Left ventricle myocardium superior (tissue), 1 donor: ENCODE measurements at regions not wholly inside any gene's neighbourhood (a gene's known extent, or its start where the extent isn't known, plus 50 kb on each side); places are given as distances from the start of the nearest gene placed in this dataset.
"Not testable (repeated sequence)": the region's sequence is repeated elsewhere in the genome, so short reads cannot be mapped to it uniquely, and the experiment has no call there.

ENCODE experiments used
- ATAC-seq: fragments of 200-7000 bp; cut with Tn5 transposase; one replicate; pipeline ENCODE4 v1.9.1; 2020; ENCODE audit warnings: mild to moderate bottlenecking, moderate library complexity
- DNase-seq: peaks from one replicate; pipeline ENCODE4 v3.0.0-alpha.2; 2020
- intact Hi-C: fragments of 100-400 bp; cut with micrococcal nuclease; formaldehyde crosslinking; loops from one replicate; pipeline ENCODE4 v1.11.0; 2022
- donor health status: DM: no; HTN: yes; CAD: no; lungs with severe emphysema.

- intact Hi-C loops = no loop called here
- ATAC-seq = no peak
These were observed 315.3 kb downstream of the PAPSS1 start for GRCh38 chr4:107404591-107405300.

DNA sequence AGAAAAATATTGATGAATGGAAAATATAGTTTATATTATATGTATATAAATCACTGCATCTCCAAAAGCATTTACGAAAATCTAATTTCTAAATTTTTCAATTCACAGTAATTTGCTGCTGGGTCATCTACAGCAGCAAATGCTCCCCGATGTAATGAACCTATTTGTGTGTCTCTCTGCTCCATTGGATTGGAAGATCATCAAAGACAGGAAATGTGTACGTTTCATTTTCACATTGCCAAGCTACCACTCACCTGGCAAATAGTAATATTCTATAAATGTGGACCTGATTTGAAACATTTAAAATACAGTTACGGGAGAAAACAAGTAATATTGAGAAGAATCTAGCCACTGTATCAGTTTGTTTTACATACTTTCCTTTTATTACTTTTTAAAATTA is 317.7 kb downstream of the PAPSS1 start:
- intact Hi-C loops = no loop called here
- no peak for ATAC-seq
- no peak for DNase-seq

More at GRCh38 chr4:107404591-107405300, 315.3 kb downstream of the PAPSS1 start:
- DNase-seq = no peak

DNA sequence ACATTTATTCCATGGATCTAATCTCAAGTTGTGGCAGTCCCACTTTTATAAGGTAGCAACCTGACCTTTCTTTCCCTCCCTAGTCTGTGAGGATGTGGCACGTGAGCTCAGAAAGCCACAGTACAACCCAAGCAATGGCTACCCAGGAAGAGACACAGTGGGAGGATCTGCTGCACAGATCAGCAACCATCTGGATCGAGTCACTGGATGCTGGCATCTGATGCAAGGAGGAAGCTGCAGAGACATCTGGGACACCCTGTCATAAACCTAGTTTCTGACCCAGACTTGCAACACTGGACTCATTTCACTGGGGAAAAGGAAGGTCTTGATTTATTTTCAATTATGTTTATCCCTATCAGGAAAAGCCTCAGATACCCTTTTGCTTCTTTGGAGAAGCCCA is 327.1 kb downstream of the PAPSS1 start:
- intact Hi-C loops = no loop called here
- ATAC-seq = peak; percentile 28
- DNase-seq = no peak

GRCh38 chr4:107392380-107392779 is 327.7 kb downstream of the PAPSS1 start:
- DNase-seq = no peak
- no peak for ATAC-seq
- intact Hi-C loops = no loop called here

DNA sequence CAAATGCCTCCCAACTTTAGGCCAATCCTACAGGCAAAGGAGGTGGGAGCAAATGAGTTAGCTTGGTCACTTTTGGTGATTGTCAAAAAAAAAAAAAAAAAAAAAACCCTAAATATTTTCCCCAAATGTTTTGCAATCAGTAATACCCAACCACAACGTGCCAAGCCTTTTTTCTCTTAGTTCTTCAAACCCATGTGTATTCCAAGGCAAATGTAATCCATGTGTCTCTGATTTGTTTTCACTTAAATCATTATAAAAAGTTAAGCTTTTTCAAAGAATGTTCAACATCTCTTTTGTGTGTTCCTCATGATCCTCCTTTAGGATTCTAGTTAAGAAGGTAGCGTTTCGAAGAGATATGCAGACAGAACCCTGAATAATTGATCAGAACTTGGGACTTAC is 328.4 kb downstream of the PAPSS1 start:
- DNase-seq (no peak), ATAC-seq (no peak)
- intact Hi-C loops = no loop called here

- DNase-seq = no peak
- intact Hi-C loops = no loop called here
- ATAC-seq = no peak
These were observed 328.9 kb downstream of the PAPSS1 start for GRCh38 chr4:107391009-107391629.

DNA sequence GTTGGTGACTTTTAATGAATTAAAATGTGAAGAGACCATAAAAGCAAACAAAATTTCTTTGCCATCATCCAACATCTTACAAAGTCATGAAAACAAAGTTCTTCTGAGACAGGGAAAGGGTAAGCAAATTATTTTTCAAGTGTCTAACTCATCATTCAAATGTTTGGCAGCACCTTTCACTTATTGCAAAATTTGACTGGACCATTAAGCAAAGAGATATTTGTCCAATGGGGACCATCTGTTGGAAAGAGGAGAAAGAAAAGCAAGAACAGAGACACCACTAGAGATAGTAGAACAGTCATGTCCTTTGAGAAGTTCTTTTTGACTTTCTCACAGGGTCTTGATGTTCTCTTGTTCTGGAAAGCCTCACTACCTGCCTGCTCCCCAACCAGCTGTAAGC is 330.1 kb downstream of the PAPSS1 start:
- ATAC-seq (no peak), DNase-seq (no peak)
- intact Hi-C loops = no loop called here

GRCh38 chr4:107388736-107389274 is 331.2 kb downstream of the PAPSS1 start:
- no peak for DNase-seq
- no peak for ATAC-seq
- intact Hi-C loops = no loop called here

DNA sequence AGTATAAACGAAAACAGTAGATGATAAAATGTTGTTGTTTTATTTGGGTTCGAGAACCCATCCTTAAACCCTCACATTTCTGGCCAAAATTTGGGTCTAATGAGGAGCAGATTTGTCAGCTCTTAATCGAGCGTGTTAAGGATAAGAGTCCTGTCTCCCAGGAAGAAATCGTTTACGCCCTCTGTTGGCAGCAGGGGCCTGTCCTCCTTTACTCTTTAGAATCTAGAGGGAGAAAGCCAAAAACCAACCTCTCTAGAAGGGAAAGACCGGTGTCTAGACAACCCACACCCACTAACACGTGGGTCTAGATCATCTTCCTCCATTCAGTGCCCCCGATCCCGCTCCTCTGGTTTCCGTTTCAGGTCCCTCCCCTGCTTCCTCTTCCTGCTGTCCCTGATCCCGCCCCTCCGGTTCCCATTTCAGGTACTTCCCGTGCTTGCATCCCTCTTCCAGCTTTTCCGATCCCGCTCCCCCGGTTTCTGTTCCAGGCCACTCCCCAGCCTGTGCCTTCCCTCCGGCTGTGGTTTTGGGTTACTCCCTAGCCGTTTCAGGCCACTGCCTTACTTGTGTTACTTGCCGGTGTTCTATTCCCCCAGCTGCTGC is 339.1 kb downstream of the PAPSS1 start:
- no peak for ATAC-seq
- no peak for DNase-seq
- intact Hi-C loops = no loop called here

- no peak for ATAC-seq
- intact Hi-C loops = no loop called here
- no peak for DNase-seq
These were observed 339.8 kb downstream of the PAPSS1 start for GRCh38 chr4:107380190-107380589.

DNA sequence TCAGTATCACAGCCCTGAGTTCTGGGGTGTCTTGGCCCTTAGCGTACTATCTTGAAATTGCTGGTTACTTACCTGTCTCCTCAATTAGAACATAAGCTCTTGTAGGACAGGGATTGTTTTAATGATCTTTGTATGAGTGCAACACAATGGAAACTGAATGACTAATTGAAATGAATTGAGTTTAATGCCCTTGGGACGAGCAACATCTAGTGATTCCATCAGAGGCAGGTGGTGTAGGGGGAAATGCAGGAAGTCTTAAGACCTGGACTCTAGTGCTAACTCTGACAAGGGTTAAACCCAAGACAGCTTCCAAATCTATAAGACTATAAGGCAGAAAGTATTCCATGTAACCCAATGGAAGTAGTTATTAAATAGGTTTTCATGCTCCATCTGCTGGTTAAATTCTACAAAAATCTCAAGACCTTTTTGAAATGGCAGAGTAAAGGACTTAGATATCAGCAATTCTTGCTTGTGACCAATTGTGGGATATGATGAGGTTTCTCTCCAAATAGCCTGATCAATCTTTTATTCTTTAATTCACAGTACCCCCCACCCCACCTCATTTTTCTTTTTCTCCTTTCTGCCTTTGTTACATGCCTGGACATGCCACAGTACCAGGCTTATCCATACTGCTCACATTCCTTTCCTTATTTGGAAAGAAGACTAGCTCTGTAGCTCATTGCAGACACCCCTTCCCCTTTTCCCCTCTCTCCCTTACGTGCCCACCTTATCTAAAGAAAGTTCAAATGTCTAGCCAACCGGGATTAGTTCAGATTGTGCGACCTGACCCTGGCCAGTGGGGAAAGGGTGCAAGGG is 340.8 kb downstream of the PAPSS1 start:
- ATAC-seq = no peak
- DNase-seq = no peak
- intact Hi-C loops = no loop called here

DNA sequence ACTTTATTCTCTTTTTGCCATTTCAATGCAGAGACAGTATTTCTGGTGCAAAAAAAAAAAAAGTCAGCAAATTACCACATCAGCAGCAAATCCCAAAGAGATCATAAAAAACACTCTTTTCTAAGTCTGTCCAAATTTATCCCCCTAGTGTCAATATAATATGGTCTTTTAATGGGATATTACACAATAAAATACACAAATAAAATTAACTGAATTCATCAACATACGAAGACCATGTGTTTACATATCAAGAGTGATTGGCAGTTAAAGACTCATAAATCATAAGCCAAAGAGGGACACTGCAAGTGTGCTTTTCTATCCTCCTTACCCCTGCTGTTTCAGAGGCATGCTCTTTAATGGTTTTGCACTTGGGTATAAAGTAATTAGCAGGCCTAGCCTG is 340.2 kb upstream of the DKK2 start:
- no peak for ATAC-seq
- intact Hi-C loops = no loop called here
- DNase-seq = no peak

DNA sequence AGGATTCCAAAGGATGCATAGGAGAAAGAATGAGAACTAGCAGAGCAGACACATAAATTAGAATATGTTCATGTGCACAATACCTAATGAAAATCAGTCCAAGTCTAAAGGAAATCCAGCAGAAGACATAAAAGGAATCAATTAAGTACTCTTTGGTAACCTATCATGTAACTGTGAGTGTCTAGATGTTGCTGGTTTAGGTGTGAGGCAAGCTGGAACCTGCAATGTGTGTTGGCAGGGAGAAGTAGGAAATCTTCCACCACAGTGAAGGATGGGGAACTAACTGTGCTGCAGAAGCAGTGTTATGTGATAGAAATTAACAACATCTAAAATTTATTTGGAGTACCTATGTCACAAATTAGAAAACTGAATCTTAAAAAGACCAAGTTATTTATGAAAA is 330.8 kb upstream of the DKK2 start:
- DNase-seq = no peak

GRCh38 chr4:107366016-107366735 is 330.1 kb upstream of the DKK2 start:
- DNase-seq = no peak
- ATAC-seq = no peak
- intact Hi-C loops = no loop called here

More for the DNA sequence above, 330.8 kb upstream of the DKK2 start:
- intact Hi-C loops = no loop called here
- no peak for ATAC-seq

GRCh38 chr4:107363125-107363524 is 327.0 kb upstream of the DKK2 start:
- DNase-seq (no peak), ATAC-seq (no peak)
- intact Hi-C loops = no loop called here

- intact Hi-C loops = no loop called here
- DNase-seq (no peak), ATAC-seq (no peak)
These were observed 323.1 kb upstream of the DKK2 start for GRCh38 chr4:107359208-107359607.

DNA sequence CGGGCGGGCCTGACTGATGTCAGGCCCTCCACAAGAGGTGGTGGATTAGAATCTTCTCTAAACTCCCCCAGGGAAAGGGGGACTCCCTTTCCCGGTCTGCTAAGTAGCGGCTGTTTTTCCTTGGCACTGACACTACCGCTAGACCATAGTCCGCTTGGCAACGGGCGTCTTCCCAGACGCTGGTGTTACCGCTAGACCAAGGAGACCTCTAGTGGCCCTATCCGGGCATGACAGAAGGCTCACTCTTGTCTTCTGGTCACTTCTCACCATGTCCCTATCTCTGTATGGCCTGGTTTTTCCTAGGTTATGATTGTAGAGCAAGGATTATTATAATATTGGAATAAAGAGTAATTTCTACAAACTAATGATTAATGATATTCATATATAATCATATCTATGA is 318.2 kb upstream of the DKK2 start:
- DNase-seq, intact Hi-C loops, ATAC-seq: not testable (repeated sequence)

DNA sequence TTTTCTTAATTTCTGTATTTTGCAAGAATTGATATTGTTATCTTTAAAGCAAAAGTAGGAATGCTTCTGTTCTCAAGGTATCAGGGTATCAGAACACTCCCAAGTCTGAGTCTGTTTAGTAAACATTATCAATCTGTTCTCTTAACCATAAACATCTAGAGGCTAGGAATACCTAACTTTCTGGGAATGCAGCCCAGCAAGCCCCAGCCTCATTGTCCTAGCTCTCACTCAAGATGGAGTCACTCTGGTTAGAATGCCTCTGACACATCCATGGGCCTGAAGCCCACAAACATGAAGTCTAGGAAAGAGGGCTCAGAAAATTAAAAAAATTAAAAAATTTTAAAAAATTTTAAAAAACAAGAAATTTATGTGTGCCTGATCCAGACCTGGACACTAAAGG is 315.1 kb upstream of the DKK2 start:
- intact Hi-C loops = no loop called here
- ATAC-seq (no peak), DNase-seq (no peak)

DNA sequence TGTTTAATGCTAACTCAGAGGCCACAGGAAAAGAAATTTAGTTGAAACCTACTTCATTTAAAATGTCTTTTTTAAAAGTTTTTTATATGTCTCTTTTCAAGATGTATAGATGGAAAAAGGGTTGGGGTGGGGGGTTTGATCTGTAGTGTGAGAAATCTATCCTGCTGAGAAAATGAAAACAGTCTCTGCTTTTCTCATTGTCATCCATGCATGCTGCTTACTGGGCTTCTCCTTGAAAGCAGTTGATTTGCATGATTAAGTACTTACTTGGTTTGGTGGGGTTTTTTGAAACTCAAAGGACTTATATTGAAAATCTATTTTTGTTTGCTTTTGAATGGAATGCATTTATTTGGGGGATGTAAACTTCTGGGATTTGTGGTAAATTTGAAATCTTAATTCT is 313.6 kb upstream of the DKK2 start:
- ATAC-seq (no peak), DNase-seq (no peak)
- intact Hi-C loops = no loop called here
